GM21825 (cell line): ENCODE measurements at regions not wholly inside any gene's neighbourhood (a gene's known extent, or its start where the extent isn't known, plus 50 kb on each side); places are given as distances from the start of the nearest gene placed in this dataset.

Experiments used
- ATAC-seq: cut with Tn5 transposase; IDR thresholded peaks from one replicate; pipeline ENCODE4 v1.9.1; 2021; ENCODE audit warnings: mild to moderate bottlenecking, moderate library complexity; ENCODE audit not compliant: unreplicated experiment

DNA sequence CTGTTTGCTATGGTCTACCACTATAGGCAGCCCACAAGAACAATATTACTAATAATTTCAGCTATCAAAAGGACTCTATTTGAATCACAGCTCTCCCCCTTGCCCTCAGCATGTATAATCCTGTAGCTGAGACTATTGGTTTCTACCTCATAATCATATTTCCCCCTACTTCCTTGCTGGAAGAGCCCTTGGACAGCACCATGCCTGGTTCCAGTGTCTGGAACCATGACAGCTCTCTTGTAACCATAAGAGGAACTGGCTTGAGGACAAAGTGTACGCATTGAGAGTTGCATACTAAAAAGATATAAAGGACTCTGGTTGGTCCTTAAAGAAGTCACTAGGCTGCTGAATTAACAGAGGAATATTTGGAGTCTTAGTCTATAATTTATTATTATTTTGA lies 110.7 kb upstream of the ZRANB2 start:
- no peak for ATAC-seq

DNA sequence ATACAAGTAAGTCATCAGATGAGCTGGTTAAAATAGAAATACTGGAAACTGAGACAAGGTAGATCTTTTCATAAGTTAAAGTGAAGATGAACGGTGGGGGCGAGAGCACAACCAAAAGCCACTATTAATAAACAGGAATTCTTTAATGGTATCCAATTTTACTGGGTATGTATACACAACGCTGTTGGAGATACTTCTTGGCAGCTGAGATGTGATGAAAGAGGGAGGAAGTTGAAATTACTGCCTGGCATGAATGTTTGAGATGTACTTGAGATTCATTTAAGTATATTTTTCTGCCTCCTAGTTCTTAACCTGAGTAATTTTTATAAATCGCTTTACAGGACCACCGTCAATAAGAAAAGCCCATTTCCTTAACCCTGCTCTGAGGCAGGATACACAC lies 110.0 kb upstream of the ZRANB2 start:
- ATAC-seq: no peak

- no peak for ATAC-seq
These were observed 103.6 kb upstream of the ZRANB2 start for GRCh38 chr1:71184410-71184809.

DNA sequence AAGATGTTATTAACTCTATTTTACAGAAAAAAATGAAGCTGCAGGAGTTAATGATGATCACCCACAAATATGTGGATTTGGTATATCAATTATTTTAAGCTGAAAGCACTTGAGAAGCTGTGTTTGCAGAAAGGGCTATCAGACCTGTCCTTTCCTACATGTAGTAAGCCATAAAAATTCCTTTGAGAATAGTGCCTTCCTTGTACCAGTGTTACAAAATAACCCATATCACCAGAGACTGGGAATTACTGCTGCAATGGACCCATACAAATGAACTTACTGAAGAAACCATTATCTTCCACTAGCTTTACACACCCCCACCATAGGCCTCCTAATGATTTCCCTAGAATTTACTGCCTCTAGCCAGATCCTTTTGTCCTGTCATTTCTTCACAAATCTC lies 99.2 kb upstream of the ZRANB2 start:
- no peak for ATAC-seq

- no peak for ATAC-seq
These were observed 90.1 kb upstream of the ZRANB2 start for GRCh38 chr1:71170925-71171324.

DNA sequence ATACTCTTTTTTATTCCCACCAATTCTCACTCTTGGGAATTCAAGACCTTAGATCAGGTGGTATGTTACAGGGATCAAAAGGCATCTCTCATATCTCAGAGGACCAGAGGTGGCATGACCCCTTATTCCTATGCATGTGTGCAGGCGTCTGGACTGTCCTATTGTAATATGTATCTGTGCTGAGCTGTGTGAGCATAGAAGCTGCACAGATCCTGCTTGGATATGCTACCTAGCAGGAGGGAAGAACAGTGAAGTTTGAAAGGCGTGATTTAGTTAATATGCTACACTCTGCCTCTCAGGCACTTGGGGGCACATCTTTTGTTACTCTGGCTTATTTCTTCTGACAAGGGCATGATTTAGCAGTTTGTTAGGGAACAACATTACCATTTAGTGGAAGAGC lies 86.7 kb upstream of the ZRANB2 start:
- no peak for ATAC-seq

GRCh38 chr1:71166178-71167173 lies 85.6 kb upstream of the ZRANB2 start:
- ATAC-seq: no peak

GRCh38 chr1:71157715-71158114 lies 76.9 kb upstream of the ZRANB2 start:
- no peak for ATAC-seq

DNA sequence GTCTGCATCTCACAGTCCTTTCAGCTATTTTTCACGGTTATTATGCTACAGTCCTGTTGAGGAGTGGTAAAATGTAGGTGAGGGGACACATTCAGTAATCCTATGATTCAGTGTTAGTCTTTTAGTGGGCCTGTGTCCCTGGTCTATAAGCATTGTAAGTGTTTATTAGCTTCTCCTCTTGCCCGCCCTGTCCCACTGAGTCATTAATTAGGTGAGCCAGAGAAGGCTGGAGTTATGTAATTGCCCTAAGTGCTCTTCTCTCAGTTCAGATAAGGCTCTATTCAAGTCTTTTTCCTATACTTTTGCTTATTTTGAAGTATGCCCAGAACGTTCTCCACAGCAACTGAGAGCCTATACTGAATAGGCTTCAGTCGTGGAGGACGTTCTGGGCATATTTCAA lies 76.3 kb upstream of the ZRANB2 start:
- no peak for ATAC-seq

GRCh38 chr1:71156590-71156989 lies 75.8 kb upstream of the ZRANB2 start:
- ATAC-seq: no peak

- no peak for ATAC-seq
These were observed 73.6 kb upstream of the ZRANB2 start for GRCh38 chr1:71154429-71154828.

DNA sequence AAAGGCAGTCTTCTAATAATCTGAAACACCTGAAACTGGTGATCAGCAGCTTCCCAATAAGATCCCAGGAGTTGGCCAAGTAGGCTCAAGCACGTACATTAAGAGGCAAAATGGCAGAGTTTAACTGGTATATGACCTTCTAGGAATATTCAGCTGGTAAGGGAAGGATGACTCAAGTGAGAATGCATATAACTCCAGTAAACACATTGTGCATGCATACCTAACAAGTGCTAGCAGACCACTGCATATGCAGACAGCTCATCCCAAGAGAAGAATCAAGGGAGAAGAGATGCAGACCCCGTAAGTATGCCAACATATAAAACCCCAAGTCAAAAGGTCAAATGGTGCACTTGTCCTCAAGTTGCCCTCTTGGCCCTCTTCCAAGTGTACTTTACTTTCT lies 73.0 kb upstream of the ZRANB2 start:
- no peak for ATAC-seq

DNA sequence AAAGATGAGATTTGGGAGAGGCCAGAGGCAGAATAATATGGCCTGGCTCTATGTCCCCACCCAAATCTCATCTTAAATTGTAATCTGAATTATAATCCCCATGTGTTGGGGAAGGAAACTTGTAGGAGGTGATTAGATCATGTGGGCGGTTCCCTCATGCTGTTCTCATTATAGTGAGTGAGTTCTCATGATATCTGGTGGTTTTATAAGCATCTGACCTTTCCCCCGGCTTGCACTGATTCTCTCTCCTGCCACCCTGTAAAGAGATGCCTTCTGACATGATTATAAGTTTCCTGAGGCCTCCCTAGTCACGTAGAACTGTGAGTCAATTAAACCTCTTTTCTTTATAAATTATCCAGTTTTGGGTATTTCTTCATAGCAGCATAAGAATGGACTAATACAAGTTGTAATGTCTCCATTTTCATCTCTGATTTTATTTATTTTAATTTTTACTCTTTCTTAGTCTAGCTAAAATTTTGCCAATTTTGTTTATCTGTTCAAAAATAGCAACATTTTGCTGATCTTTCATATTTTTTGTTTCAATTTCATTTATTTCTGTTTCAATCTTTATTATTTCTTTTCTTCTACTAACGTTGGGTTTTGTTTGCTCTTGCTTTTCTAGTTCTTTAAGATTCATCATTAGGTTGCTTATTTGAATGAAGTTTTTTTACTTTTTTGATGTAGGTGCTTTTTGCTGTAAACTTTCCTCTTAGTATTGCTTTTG lies 67.0 kb upstream of the ZRANB2 start:
- no peak for ATAC-seq

DNA sequence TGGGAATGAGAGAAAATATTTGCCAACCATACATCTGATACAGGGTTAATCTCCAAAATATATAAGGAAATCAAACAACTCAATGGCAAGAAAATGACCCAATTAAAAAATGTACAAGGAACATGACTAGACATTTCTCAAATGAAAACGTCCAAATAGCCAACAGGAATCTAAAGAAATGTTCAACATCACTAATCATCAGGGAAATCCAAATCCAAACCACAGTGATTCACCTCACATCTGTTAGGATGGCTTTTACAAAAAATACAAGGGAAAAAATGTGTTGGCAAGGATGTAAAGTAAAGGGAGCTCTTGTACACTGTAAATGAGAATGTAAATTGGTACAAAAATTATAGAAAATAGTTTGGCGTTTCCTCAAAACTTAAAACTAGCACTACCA lies 54.7 kb upstream of the ZRANB2 start:
- no peak for ATAC-seq
